ENCODE measurements at regions not wholly inside any gene's neighbourhood (a gene's known extent, or its start where the extent isn't known, plus 50 kb on each side); places are given as distances from the start of the nearest gene placed in this dataset.

GRCh38 chr11:8803973-8804372 is 107.0 kb upstream of the AKIP1 start:
- Histone ChIP-seq H3K4me3 (ENCODE audit: low read length) (no peak overlapping the region), H3K9ac (ENCODE audit: low read depth, low read length) (no peak overlapping the region), H3K36me3 (ENCODE audit: insufficient read depth, low read depth, low read length) (no peaks in the 10 kb centered on the region), H3K4me1 (ENCODE audit: insufficient read depth, low read length) (peaks cover under 1% of the 10 kb centered on the region; the same call in 1 of the 2 replicates), H3K9me3 (ENCODE audit: insufficient read depth, low read depth, low read length) (no peaks in the 10 kb centered on the region), H3K27me3 (ENCODE audit: insufficient read depth, low read length) (no peaks in the 10 kb centered on the region), H3K27ac (ENCODE audit: low read length) (no peak overlapping the region)

- Histone ChIP-seq H3K36me3 (ENCODE audit: insufficient read depth, low read depth, low read length) (no peaks in the 10 kb centered on the region), H3K4me3 (ENCODE audit: low read length) (no peak overlapping the region), H3K27ac (ENCODE audit: low read length) (no peak overlapping the region), H3K9ac (ENCODE audit: low read depth, low read length) (no peak overlapping the region), H3K27me3 (ENCODE audit: insufficient read depth, low read length) (no peaks in the 10 kb centered on the region), H3K9me3 (ENCODE audit: insufficient read depth, low read depth, low read length) (no peaks in the 10 kb centered on the region), H3K4me1 (ENCODE audit: insufficient read depth, low read length) (peaks cover 13% of the 10 kb centered on the region; the same call in 1 of the 2 replicates)
These were observed 105.7 kb upstream of the AKIP1 start for GRCh38 chr11:8805296-8805695.

GRCh38 chr11:8806974-8807373 is 104.0 kb upstream of the AKIP1 start:
- H3K36me3 ChIP-seq (ENCODE audit: insufficient read depth, low read depth, low read length) = no peaks in the 10 kb centered on the region
- H3K9me3 ChIP-seq (ENCODE audit: insufficient read depth, low read depth, low read length) = no peaks in the 10 kb centered on the region
- H3K4me3 ChIP-seq (ENCODE audit: low read length) = no peak overlapping the region
- no peak overlapping the region for H3K9ac ChIP-seq (ENCODE audit: low read depth, low read length)
- H3K27ac ChIP-seq (ENCODE audit: low read length) = no peak overlapping the region
- no peaks in the 10 kb centered on the region for H3K27me3 ChIP-seq (ENCODE audit: insufficient read depth, low read length)
- peaks cover 20% of the 10 kb centered on the region; the same call in 1 of the 2 replicates for H3K4me1 ChIP-seq (ENCODE audit: insufficient read depth, low read length)

- Histone ChIP-seq H3K27me3 (ENCODE audit: insufficient read depth, low read length) (no peaks in the 10 kb centered on the region), H3K27ac (ENCODE audit: low read length) (no peak overlapping the region), H3K9ac (ENCODE audit: low read depth, low read length) (no peak overlapping the region), H3K9me3 (ENCODE audit: insufficient read depth, low read depth, low read length) (no peaks in the 10 kb centered on the region), H3K36me3 (ENCODE audit: insufficient read depth, low read depth, low read length) (no peaks in the 10 kb centered on the region), H3K4me1 (ENCODE audit: insufficient read depth, low read length) (peaks cover 20% of the 10 kb centered on the region; the same call in 1 of the 2 replicates), H3K4me3 (ENCODE audit: low read length) (no peak overlapping the region)
These were observed 103.3 kb upstream of the AKIP1 start for GRCh38 chr11:8807544-8808225.

- H3K4me1 ChIP-seq (ENCODE audit: insufficient read depth, low read length) = peaks cover 20% of the 10 kb centered on the region; the same call in 1 of the 2 replicates
- H3K27me3 ChIP-seq (ENCODE audit: insufficient read depth, low read length) = no peaks in the 10 kb centered on the region
- no peak overlapping the region for H3K4me3 ChIP-seq (ENCODE audit: low read length)
- H3K9me3 ChIP-seq (ENCODE audit: insufficient read depth, low read depth, low read length) = no peaks in the 10 kb centered on the region
- H3K27ac ChIP-seq (ENCODE audit: low read length) = no peak overlapping the region
- no peak overlapping the region for H3K9ac ChIP-seq (ENCODE audit: low read depth, low read length)
- no peaks in the 10 kb centered on the region for H3K36me3 ChIP-seq (ENCODE audit: insufficient read depth, low read depth, low read length)
These were observed 102.8 kb upstream of the AKIP1 start for GRCh38 chr11:8808226-8808585.

- peak overlapping the region; percentile 78 for H3K4me3 ChIP-seq (ENCODE audit: low read length)
- no peaks in the 10 kb centered on the region for H3K36me3 ChIP-seq (ENCODE audit: insufficient read depth, low read depth, low read length)
- H3K27ac ChIP-seq (ENCODE audit: low read length) = peak overlapping the region; percentile 69
- H3K9me3 ChIP-seq (ENCODE audit: insufficient read depth, low read depth, low read length) = no peaks in the 10 kb centered on the region
- no peaks in the 10 kb centered on the region for H3K27me3 ChIP-seq (ENCODE audit: insufficient read depth, low read length)
- H3K9ac ChIP-seq (ENCODE audit: low read depth, low read length) = peak overlapping the region; percentile 83; the same call in 1 of the 2 replicates
- H3K4me1 ChIP-seq (ENCODE audit: insufficient read depth, low read length) = peaks cover 28% of the 10 kb centered on the region; the same call in 1 of the 2 replicates
These were observed 101.6 kb upstream of the AKIP1 start for GRCh38 chr11:8809241-8809938.

- H3K27me3 ChIP-seq (ENCODE audit: insufficient read depth, low read length) = no peaks in the 10 kb centered on the region
- peaks cover 29% of the 10 kb centered on the region; the same call in 1 of the 2 replicates for H3K4me1 ChIP-seq (ENCODE audit: insufficient read depth, low read length)
- H3K4me3 ChIP-seq (ENCODE audit: low read length) = peak overlapping the region; percentile 78
- no peaks in the 10 kb centered on the region for H3K36me3 ChIP-seq (ENCODE audit: insufficient read depth, low read depth, low read length)
- H3K27ac ChIP-seq (ENCODE audit: low read length) = peak overlapping the region; percentile 69
- no peaks in the 10 kb centered on the region for H3K9me3 ChIP-seq (ENCODE audit: insufficient read depth, low read depth, low read length)
- H3K9ac ChIP-seq (ENCODE audit: low read depth, low read length) = peak overlapping the region; percentile 83; the same call in 1 of the 2 replicates
These were observed 101.0 kb upstream of the AKIP1 start for GRCh38 chr11:8809939-8810539.

- H3K27me3 ChIP-seq (ENCODE audit: insufficient read depth, low read length) = no peaks in the 10 kb centered on the region
- peak overlapping the region; percentile 69 for H3K27ac ChIP-seq (ENCODE audit: low read length)
- H3K9ac ChIP-seq (ENCODE audit: low read depth, low read length) = peak overlapping the region; percentile 83; the same call in 1 of the 2 replicates
- peaks cover 35% of the 10 kb centered on the region; the same call in 1 of the 2 replicates for H3K4me1 ChIP-seq (ENCODE audit: insufficient read depth, low read length)
- no peaks in the 10 kb centered on the region for H3K9me3 ChIP-seq (ENCODE audit: insufficient read depth, low read depth, low read length)
- H3K36me3 ChIP-seq (ENCODE audit: insufficient read depth, low read depth, low read length) = no peaks in the 10 kb centered on the region
- H3K4me3 ChIP-seq (ENCODE audit: low read length) = peak overlapping the region; percentile 78
These were observed 100.3 kb upstream of the AKIP1 start for GRCh38 chr11:8810540-8811301.

GRCh38 chr11:8811571-8811970 is 99.4 kb upstream of the AKIP1 start:
- Histone ChIP-seq H3K36me3 (ENCODE audit: insufficient read depth, low read depth, low read length) (no peaks in the 10 kb centered on the region), H3K4me3 (ENCODE audit: low read length) (no peak overlapping the region), H3K9ac (ENCODE audit: low read depth, low read length) (0 out of 2 replicates have a peak overlapping the region, but pooled peaks have one; percentile 83), H3K27ac (ENCODE audit: low read length) (no peak overlapping the region), H3K27me3 (ENCODE audit: insufficient read depth, low read length) (no peaks in the 10 kb centered on the region), H3K4me1 (ENCODE audit: insufficient read depth, low read length) (peaks cover 36% of the 10 kb centered on the region; the same call in 1 of the 2 replicates), H3K9me3 (ENCODE audit: insufficient read depth, low read depth, low read length) (no peaks in the 10 kb centered on the region)

- H3K27ac ChIP-seq (ENCODE audit: low read length) = no peak overlapping the region
- no peak overlapping the region for H3K4me3 ChIP-seq (ENCODE audit: low read length)
- peaks cover 36% of the 10 kb centered on the region; the same call in 1 of the 2 replicates for H3K4me1 ChIP-seq (ENCODE audit: insufficient read depth, low read length)
- H3K27me3 ChIP-seq (ENCODE audit: insufficient read depth, low read length) = no peaks in the 10 kb centered on the region
- H3K9me3 ChIP-seq (ENCODE audit: insufficient read depth, low read depth, low read length) = no peaks in the 10 kb centered on the region
- H3K36me3 ChIP-seq (ENCODE audit: insufficient read depth, low read depth, low read length) = no peaks in the 10 kb centered on the region
- H3K9ac ChIP-seq (ENCODE audit: low read depth, low read length) = no peak overlapping the region
These were observed 98.6 kb upstream of the AKIP1 start for GRCh38 chr11:8812438-8812837.

- peak overlapping the region; percentile 5; the same call in 1 of the 2 replicates for H3K9ac ChIP-seq (ENCODE audit: low read depth, low read length)
- no peak overlapping the region for H3K4me3 ChIP-seq (ENCODE audit: low read length)
- H3K27me3 ChIP-seq (ENCODE audit: insufficient read depth, low read length) = no peaks in the 10 kb centered on the region
- no peaks in the 10 kb centered on the region for H3K36me3 ChIP-seq (ENCODE audit: insufficient read depth, low read depth, low read length)
- peaks cover 36% of the 10 kb centered on the region; the same call in 1 of the 2 replicates for H3K4me1 ChIP-seq (ENCODE audit: insufficient read depth, low read length)
- H3K9me3 ChIP-seq (ENCODE audit: insufficient read depth, low read depth, low read length) = no peaks in the 10 kb centered on the region
- H3K27ac ChIP-seq (ENCODE audit: low read length) = no peak overlapping the region
These were observed 97.3 kb upstream of the AKIP1 start for GRCh38 chr11:8813658-8814057.
